IMR-90 (cell line): ENCODE measurements at regions not wholly inside any gene's neighbourhood (a gene's known extent, or its start where the extent isn't known, plus 50 kb on each side); places are given as distances from the start of the nearest gene placed in this dataset.

Experiments used
- ATAC-seq: fragments of 200-7000 bp; cut with Tn5 transposase; 2 replicates; pipeline ENCODE4 v1.9.1; 2020; ENCODE audit warnings: low read depth, mild to moderate bottlenecking, moderate library complexity
- BruUV-seq: library from RNA; stranded (reverse); fragments of 400-500 nt; replicated peaks from 2 replicates; lab custom pipeline; 2021; lab: Mats Ljungman, UMichigan
- CTCF ChIA-PET: fragments of 300-600 bp; formaldehyde crosslinking; extraction: SDS; loops from one replicate; lab custom pipeline; 2021; ENCODE audit warnings: antibody characterized with exemption; lab: Yijun Ruan, JAX
- POLR2A ChIA-PET: fragments of 300-600 bp; sonication (Branson Sonifier 250); formaldehyde crosslinking; loops from one replicate; lab custom pipeline; 2022; ENCODE audit warnings: antibody characterized with exemption; ENCODE audit not compliant: unreplicated experiment; lab: Charles Lee
- DNase-seq: peaks from one replicate; pipeline ENCODE4 v3.0.0; 2013
- H2AFZ ChIP-seq: replicated peaks from 2 replicates; pipeline ENCODE3; 2013; ENCODE audit warnings: low read length, mild to moderate bottlenecking; ENCODE audit not compliant: poor library complexity
- H2AK5ac ChIP-seq: 2 replicates; pipeline ENCODE4 v1.6.1; 2013; ENCODE audit warnings: low read depth, low read length, inconsistent platforms
- H2AK9ac ChIP-seq: replicated peaks from 2 replicates; pipeline ENCODE3; 2013; ENCODE audit warnings: mild to moderate bottlenecking, low read depth, low read length, moderate library complexity; ENCODE audit not compliant: poor library complexity
- H2BK120ac ChIP-seq: 2 replicates; pipeline ENCODE4 v1.6.1; 2013; ENCODE audit warnings: low read depth, low read length, inconsistent platforms
- H2BK15ac ChIP-seq: 3 replicates; pipeline ENCODE4 v1.6.1; 2013; ENCODE audit warnings: low read depth, low read length, inconsistent platforms
- H2BK20ac ChIP-seq: 2 replicates; pipeline ENCODE4 v1.6.1; 2013; ENCODE audit warnings: low read depth, mild to moderate bottlenecking, inconsistent platforms, low read length, moderate library complexity
- H2BK5ac ChIP-seq: 2 replicates; pipeline ENCODE4 v1.6.1; 2013; ENCODE audit warnings: mild to moderate bottlenecking, low read depth, low read length, inconsistent platforms; ENCODE audit not compliant: poor library complexity, severe bottlenecking
- H3K14ac ChIP-seq: replicated peaks from 2 replicates; pipeline ENCODE4 v1.6.1; 2013; ENCODE audit warnings: low read depth, low read length, inconsistent platforms
- H3K18ac ChIP-seq: 2 replicates; pipeline ENCODE4 v1.6.1; 2013; ENCODE audit warnings: low read depth, low read length, control low read depth
- H3K23ac ChIP-seq: 2 replicates; pipeline ENCODE4 v1.6.1; 2013; ENCODE audit warnings: low read depth, low read length, inconsistent platforms
- H3K27ac ChIP-seq: 2 replicates; pipeline ENCODE4 v1.5.1; 2013; ENCODE audit warnings: mild to moderate bottlenecking, control low read depth, low read length; ENCODE audit not compliant: insufficient read depth
- H3K27me3 ChIP-seq: 2 replicates; pipeline ENCODE4 v1.6.1; 2013; ENCODE audit warnings: low read length; ENCODE audit not compliant: control insufficient read depth, insufficient read depth
- H3K36me3 ChIP-seq: 2 replicates; pipeline ENCODE4 v1.6.1; 2013; ENCODE audit warnings: low read length, mixed read lengths; ENCODE audit not compliant: control insufficient read depth, insufficient read depth
- H3K4ac ChIP-seq: 2 replicates; pipeline ENCODE4 v1.6.1; 2013; ENCODE audit warnings: low read depth, low read length, inconsistent platforms
- H3K4me1 ChIP-seq: 2 replicates; pipeline ENCODE4 v1.6.1; 2013; ENCODE audit warnings: low read length, mixed read lengths; ENCODE audit not compliant: control insufficient read depth, insufficient read depth
- H3K4me2 ChIP-seq: 2 replicates; pipeline ENCODE4 v1.6.1; 2013; ENCODE audit warnings: low read depth, mild to moderate bottlenecking, control low read depth, low read length, moderate library complexity
- H3K4me3 ChIP-seq: 2 replicates; pipeline ENCODE4 v1.5.1; 2013; ENCODE audit warnings: low read depth, mild to moderate bottlenecking, control low read depth, low read length, moderate library complexity; ENCODE audit not compliant: insufficient read depth
- H3K56ac ChIP-seq: 2 replicates; pipeline ENCODE4 v1.6.1; 2013; ENCODE audit warnings: low read length, inconsistent platforms; ENCODE audit not compliant: insufficient read depth; ENCODE audit errors: extremely low read depth
- H3K79me1 ChIP-seq, 2 experiments: 2 replicates each; pipeline ENCODE4 v1.6.1; 2013; ENCODE audit warnings: low read length in 2 of 2, inconsistent platforms in 1 of 2, low read depth in 1 of 2
- H3K9ac ChIP-seq: 2 replicates; pipeline ENCODE4 v1.6.1; 2013; ENCODE audit warnings: low read depth, low read length, control low read depth
- H3K9me1 ChIP-seq: 2 replicates; pipeline ENCODE4 v1.6.1; 2013; ENCODE audit warnings: low read length, inconsistent platforms; ENCODE audit not compliant: insufficient read depth
- H3K9me3 ChIP-seq: 2 replicates; pipeline ENCODE4 v1.6.1; 2013; ENCODE audit warnings: low read length; ENCODE audit not compliant: control insufficient read depth, insufficient read depth
- H4K20me1 ChIP-seq: 2 replicates; pipeline ENCODE4 v1.6.1; 2013; ENCODE audit warnings: low read length, inconsistent platforms; ENCODE audit not compliant: insufficient read depth
- H4K5ac ChIP-seq: 2 replicates; pipeline ENCODE4 v1.6.1; 2013; ENCODE audit warnings: mild to moderate bottlenecking, low read depth, low read length, control low read depth
- H4K8ac ChIP-seq, 2 experiments: 2 replicates each; pipeline ENCODE4 v1.6.1; 2013; ENCODE audit warnings: low read depth in 2 of 2, low read length in 2 of 2, control low read depth in 1 of 2, inconsistent platforms in 1 of 2
- H4K91ac ChIP-seq: 2 replicates; pipeline ENCODE4 v1.6.1; 2013; ENCODE audit warnings: low read depth, low read length, inconsistent platforms; ENCODE audit not compliant: insufficient read depth
- BHLHE40 ChIP-seq: fragments of 150-350 bp; IDR thresholded peaks from 2 replicates; pipeline ENCODE4 v1.6.1; 2016; ENCODE audit warnings: mild to moderate bottlenecking, low read depth, low read length
- CEBPB ChIP-seq: IDR thresholded peaks from 2 replicates; pipeline ENCODE4 v1.6.1; 2012; ENCODE audit warnings: low read depth, low read length, improper control_type of control experiment
- CHD1 ChIP-seq: IDR thresholded peaks from 2 replicates; pipeline ENCODE4 v1.6.1; 2012; ENCODE audit warnings: low read depth, low read length, improper control_type of control experiment
- FOS ChIP-seq: fragments of 150-350 bp; IDR thresholded peaks from 2 replicates; pipeline ENCODE4 v1.6.1; 2016; ENCODE audit warnings: low read depth, low read length
- MAFK ChIP-seq: IDR thresholded peaks from 2 replicates; pipeline ENCODE4 v1.6.1; 2012; ENCODE audit warnings: low read depth, low read length, improper control_type of control experiment
- MAZ ChIP-seq: IDR thresholded peaks from 2 replicates; pipeline ENCODE4 v1.6.1; 2012; ENCODE audit warnings: low read depth, mild to moderate bottlenecking, low read length, improper control_type of control experiment, moderate library complexity, borderline replicate concordance
- MXI1 ChIP-seq: IDR thresholded peaks from 2 replicates; pipeline ENCODE4 v1.6.1; 2012; ENCODE audit warnings: low read depth, mild to moderate bottlenecking, low read length, moderate library complexity, borderline replicate concordance
- NFE2L2 ChIP-seq: fragments of 150-350 bp; IDR thresholded peaks from 2 replicates; pipeline ENCODE4 v1.6.1; 2016; ENCODE audit warnings: low read depth, mild to moderate bottlenecking, low read length
- POLR2A ChIP-seq: IDR thresholded peaks from 2 replicates; pipeline ENCODE4 v1.6.1; 2012; ENCODE audit warnings: mild to moderate bottlenecking, low read depth, low read length
- RAD21 ChIP-seq: IDR thresholded peaks from 2 replicates; pipeline ENCODE4 v1.6.1; 2012; ENCODE audit warnings: low read length, improper control_type of control experiment
- RCOR1 ChIP-seq: IDR thresholded peaks from 2 replicates; pipeline ENCODE4 v1.6.1; 2012; ENCODE audit warnings: mild to moderate bottlenecking, low read length, improper control_type of control experiment; ENCODE audit not compliant: insufficient replicate concordance
- RFX5 ChIP-seq: IDR thresholded peaks from 2 replicates; pipeline ENCODE4 v1.8.0; 2012; ENCODE audit warnings: low read depth, mild to moderate bottlenecking, low read length, moderate library complexity
- SMC3 ChIP-seq: fragments of 150-350 bp; IDR thresholded peaks from 2 replicates; pipeline ENCODE4 v1.6.1; 2016; ENCODE audit warnings: low read depth, mild to moderate bottlenecking, antibody characterized with exemption, low read length, moderate library complexity
- WGBS, 2 experiments: methylation state at CpG; one replicate each; pipeline versions ENCODE4 v1.1.5 to v1.1.7; 2013; ENCODE audit warnings: missing lambda C conversion rate in 2 of 2; ENCODE audit not compliant: insufficient read length in 1 of 2; ENCODE audit errors: extremely low coverage in 2 of 2; 5-methylcytosine and 5-hydroxymethylcytosine counted together
- dilution Hi-C: fragments of 300-500 bp; cut with HindIII; formaldehyde crosslinking; loops from one replicate; pipeline ENCODE4 v1.14.3; 2018; ENCODE audit warnings: low sequenced_read_pairs; ENCODE audit not compliant: unreplicated experiment
- in situ Hi-C: fragments of 300-500 bp; cut with MboI; formaldehyde crosslinking; loops from 3 replicates; pipeline ENCODE4 v1.14.3; 2019; ENCODE audit warnings: low sequenced_read_pairs, inconsistent platforms, mixed read lengths
- intact Hi-C: fragments of 100-400 bp; cut with micrococcal nuclease; formaldehyde crosslinking; loops from 2 replicates; pipeline ENCODE4 v1.10.0; 2022
- TF ChIP-seq, protein P1 (sequence below): conservative IDR thresholded peaks from 2 replicates; pipeline ENCODE4 v1.5.1; 2012; ENCODE audit warnings: mild to moderate bottlenecking, low read depth, low read length, improper control_type of control experiment
- TF ChIP-seq, protein P2 (sequence below): fragments of 150-350 bp; IDR thresholded peaks from 2 replicates; pipeline ENCODE4 v1.6.1; 2016; ENCODE audit warnings: low read depth, mild to moderate bottlenecking, low read length, moderate library complexity, borderline replicate concordance
- TF ChIP-seq, protein P3 (sequence below): fragments of 150-350 bp; IDR thresholded peaks from 2 replicates; pipeline ENCODE4 v1.6.1; 2017; ENCODE audit warnings: mild to moderate bottlenecking, antibody characterized with exemption, low read length, low read depth

DNA sequence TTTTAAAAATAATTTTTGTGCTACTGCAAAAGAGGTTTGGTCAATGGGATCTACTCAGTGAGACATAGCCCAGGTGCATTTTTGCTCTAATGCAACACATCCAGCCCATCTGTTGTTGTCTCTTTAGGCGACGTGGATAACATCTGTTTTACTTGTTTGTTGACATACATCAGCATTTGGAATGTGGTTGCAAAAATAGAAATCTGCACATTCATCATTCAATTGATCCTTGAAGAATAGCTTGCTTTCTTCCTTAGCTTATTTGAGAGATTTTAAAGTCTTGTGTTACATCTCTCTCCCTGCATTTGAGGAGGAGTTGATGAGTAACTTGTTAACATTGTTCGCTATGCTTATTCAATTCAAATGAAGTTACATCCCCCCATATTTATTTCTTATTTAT lies 1202.3 kb downstream of the NSUN3 start:
- DNase-seq, result no peak
- H2BK20ac ChIP-seq, result no peak overlapping the region
- no peaks in the 10 kb centered on the region for H3K27me3 ChIP-seq
- no peak overlapping the region for H3K27ac ChIP-seq
- H3K79me1 ChIP-seq, result no peaks in the 10 kb centered on the region
- no peak overlapping the region for H3K4me3 ChIP-seq
- H4K8ac ChIP-seq, result no peak overlapping the region
- H3K56ac ChIP-seq, result no peak overlapping the region
- WGBS, 2 experiments, result no CpG with 5 or more reads among the region's 3 CpGs
- no peak overlapping the region for H3K4ac ChIP-seq
- intact Hi-C loops, result no loop called here
- dilution Hi-C loops, result no loop called here
- no peak overlapping the region for H3K14ac ChIP-seq
- no peaks in the 10 kb centered on the region for H3K36me3 ChIP-seq
- no peak overlapping the region for H4K91ac ChIP-seq
- no peaks in the 10 kb centered on the region for H3K4me1 ChIP-seq
- no peaks in the 10 kb centered on the region; the same call in none of the 2 replicates for H3K9me3 ChIP-seq
- no peaks in the 10 kb centered on the region for H3K9me1 ChIP-seq
- in situ Hi-C loops, result no loop called here
- no peak overlapping the region for H2AK9ac ChIP-seq
- no peak overlapping the region for H2BK5ac ChIP-seq
- BruUV-seq, result no TSS peak
- no peak overlapping the region for H3K18ac ChIP-seq
- no peak overlapping the region for H3K9ac ChIP-seq
- no peak overlapping the region for H2AK5ac ChIP-seq
- H3K23ac ChIP-seq, result no peak overlapping the region
- no peak overlapping the region for H2BK15ac ChIP-seq
- ATAC-seq, result no peak
- H3K4me2 ChIP-seq, result no peak overlapping the region
- H4K20me1 ChIP-seq, result no peaks in the 10 kb centered on the region
- TF ChIP-seq NFE2L2 (no peak), SMC3 (no peak), FOS (no peak), BHLHE40 (no peak), MAZ (no peak), CEBPB (no peak), RCOR1 (no peak), CHD1 (no peak), RFX5 (no peak), MAFK (no peak), POLR2A (no peak), RAD21 (no peak), MXI1 (no peak)
- TF ChIP-seq, protein P1, sequence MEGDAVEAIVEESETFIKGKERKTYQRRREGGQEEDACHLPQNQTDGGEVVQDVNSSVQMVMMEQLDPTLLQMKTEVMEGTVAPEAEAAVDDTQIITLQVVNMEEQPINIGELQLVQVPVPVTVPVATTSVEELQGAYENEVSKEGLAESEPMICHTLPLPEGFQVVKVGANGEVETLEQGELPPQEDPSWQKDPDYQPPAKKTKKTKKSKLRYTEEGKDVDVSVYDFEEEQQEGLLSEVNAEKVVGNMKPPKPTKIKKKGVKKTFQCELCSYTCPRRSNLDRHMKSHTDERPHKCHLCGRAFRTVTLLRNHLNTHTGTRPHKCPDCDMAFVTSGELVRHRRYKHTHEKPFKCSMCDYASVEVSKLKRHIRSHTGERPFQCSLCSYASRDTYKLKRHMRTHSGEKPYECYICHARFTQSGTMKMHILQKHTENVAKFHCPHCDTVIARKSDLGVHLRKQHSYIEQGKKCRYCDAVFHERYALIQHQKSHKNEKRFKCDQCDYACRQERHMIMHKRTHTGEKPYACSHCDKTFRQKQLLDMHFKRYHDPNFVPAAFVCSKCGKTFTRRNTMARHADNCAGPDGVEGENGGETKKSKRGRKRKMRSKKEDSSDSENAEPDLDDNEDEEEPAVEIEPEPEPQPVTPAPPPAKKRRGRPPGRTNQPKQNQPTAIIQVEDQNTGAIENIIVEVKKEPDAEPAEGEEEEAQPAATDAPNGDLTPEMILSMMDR, result no peak
- TF ChIP-seq, protein P2, sequence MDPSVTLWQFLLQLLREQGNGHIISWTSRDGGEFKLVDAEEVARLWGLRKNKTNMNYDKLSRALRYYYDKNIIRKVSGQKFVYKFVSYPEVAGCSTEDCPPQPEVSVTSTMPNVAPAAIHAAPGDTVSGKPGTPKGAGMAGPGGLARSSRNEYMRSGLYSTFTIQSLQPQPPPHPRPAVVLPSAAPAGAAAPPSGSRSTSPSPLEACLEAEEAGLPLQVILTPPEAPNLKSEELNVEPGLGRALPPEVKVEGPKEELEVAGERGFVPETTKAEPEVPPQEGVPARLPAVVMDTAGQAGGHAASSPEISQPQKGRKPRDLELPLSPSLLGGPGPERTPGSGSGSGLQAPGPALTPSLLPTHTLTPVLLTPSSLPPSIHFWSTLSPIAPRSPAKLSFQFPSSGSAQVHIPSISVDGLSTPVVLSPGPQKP, result no peak
- TF ChIP-seq, protein P3, sequence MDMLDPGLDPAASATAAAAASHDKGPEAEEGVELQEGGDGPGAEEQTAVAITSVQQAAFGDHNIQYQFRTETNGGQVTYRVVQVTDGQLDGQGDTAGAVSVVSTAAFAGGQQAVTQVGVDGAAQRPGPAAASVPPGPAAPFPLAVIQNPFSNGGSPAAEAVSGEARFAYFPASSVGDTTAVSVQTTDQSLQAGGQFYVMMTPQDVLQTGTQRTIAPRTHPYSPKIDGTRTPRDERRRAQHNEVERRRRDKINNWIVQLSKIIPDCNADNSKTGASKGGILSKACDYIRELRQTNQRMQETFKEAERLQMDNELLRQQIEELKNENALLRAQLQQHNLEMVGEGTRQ, result no peak
- H2AFZ ChIP-seq, result no peak overlapping the region
- H2BK120ac ChIP-seq, result no peak overlapping the region
- POLR2A ChIA-PET, result no interaction called here
- CTCF ChIA-PET, result no interaction called here
- H4K5ac ChIP-seq, result no peak overlapping the region
